ENCODE measurements at regions not wholly inside any gene's neighbourhood (a gene's known extent, or its start where the extent isn't known, plus 50 kb on each side); places are given as distances from the start of the nearest gene placed in this dataset.

- no peak overlapping the region for H3K27ac ChIP-seq (ENCODE audit: low read length)
- H3K79me2 ChIP-seq (ENCODE audit: low read length), result no peaks in the 10 kb centered on the region
- no peaks in the 10 kb centered on the region for H3K27me3 ChIP-seq (ENCODE audit: low read depth, low read length)
- H2AFZ ChIP-seq (ENCODE audit: low read depth, low read length), result no peak overlapping the region
- no peaks in the 10 kb centered on the region for H3K36me3 ChIP-seq (replicated peaks; ENCODE audit: low read depth, low read length)
- no peak for TF ChIP-seq CTCF (IDR thresholded peaks at IDR 0.05; ENCODE audit: low read depth, low read length)
- no peak for TF ChIP-seq EZH2phosphoT487 (IDR thresholded peaks at IDR 0.05; ENCODE audit: low read depth)
- no peaks in the 10 kb centered on the region for H4K20me1 ChIP-seq (ENCODE audit: insufficient read depth, low read length)
- H3K4me3 ChIP-seq (ENCODE audit: low read length), result no peak overlapping the region
- H3K4me2 ChIP-seq (ENCODE audit: low read length), result no peak overlapping the region
- peaks cover 2% of the 10 kb centered on the region for H3K9me3 ChIP-seq (ENCODE audit: insufficient read depth, low read length)
- H3K4me1 ChIP-seq (ENCODE audit: low read length), result peaks cover 13% of the 10 kb centered on the region
- no peak overlapping the region for H3K9ac ChIP-seq (ENCODE audit: low read length)
Measured at GRCh38 chr11:69233744-69234570, 60.0 kb upstream of the MYEOV start.

DNA sequence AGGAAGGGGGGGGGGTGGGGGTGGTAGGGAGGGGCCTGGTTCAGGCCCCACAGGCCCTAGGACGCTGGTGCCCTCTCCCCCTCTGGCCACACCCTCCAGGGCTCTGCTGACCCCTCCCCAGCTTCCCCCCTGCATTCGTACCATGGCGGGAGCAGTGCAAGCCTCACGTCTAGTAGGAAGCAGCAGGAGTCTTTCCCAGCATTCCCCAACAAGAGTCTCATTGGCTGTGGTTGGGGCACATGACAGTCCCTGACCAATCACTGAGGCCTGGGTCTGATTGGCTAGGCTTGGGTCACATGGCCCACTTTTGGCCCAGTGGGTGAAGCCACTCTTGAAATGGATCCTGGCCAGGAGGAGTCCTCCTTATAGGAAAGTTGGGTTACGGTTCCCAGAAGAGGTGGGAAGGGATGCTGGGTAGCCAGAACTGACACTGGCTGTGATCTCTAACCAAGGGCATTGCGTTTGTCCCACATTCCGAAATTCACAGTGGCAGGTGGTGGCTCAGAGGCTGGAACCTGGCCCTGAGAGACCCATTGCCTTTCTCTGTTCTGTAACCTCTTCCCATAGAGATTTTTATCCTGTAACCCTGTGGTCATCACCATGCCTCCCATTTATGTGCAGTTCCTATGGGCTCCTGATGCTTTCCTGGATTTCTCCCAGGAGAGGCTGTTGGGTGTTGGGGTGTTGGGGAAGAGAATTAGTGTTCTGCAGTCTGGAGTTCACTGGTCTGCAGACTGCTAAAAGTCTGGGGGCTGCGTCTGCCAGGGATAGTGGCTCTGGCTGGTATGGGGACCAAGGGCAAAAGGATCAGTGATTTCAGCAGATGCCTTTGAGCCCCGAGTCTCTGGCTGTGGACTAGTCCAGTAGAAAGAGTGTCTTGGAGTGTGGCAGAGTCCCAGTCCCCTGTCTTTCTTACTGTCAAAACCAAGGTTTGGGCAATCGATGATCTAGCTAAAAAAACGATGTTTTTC is 58.9 kb upstream of the MYEOV start:
- H3K4me1 ChIP-seq (ENCODE audit: low read length), result peaks cover 13% of the 10 kb centered on the region
- H3K9me3 ChIP-seq (ENCODE audit: insufficient read depth, low read length), result no peaks in the 10 kb centered on the region; the same call in 1 of the 2 replicates
- no peak for TF ChIP-seq EZH2phosphoT487 (IDR thresholded peaks at IDR 0.05; ENCODE audit: low read depth)
- no peak for TF ChIP-seq CTCF (IDR thresholded peaks at IDR 0.05; ENCODE audit: low read depth, low read length)
- no peak overlapping the region for H3K4me3 ChIP-seq (ENCODE audit: low read length)
- no peaks in the 10 kb centered on the region for H4K20me1 ChIP-seq (ENCODE audit: insufficient read depth, low read length)
- H3K27ac ChIP-seq (ENCODE audit: low read length), result no peak overlapping the region
- H3K9ac ChIP-seq (ENCODE audit: low read length), result no peak overlapping the region
- no peak overlapping the region for H3K4me2 ChIP-seq (ENCODE audit: low read length)
- no peaks in the 10 kb centered on the region for H3K79me2 ChIP-seq (ENCODE audit: low read length)
- no peak overlapping the region for H2AFZ ChIP-seq (ENCODE audit: low read depth, low read length)
- H3K36me3 ChIP-seq (replicated peaks; ENCODE audit: low read depth, low read length), result no peaks in the 10 kb centered on the region
- no peaks in the 10 kb centered on the region for H3K27me3 ChIP-seq (ENCODE audit: low read depth, low read length)

- H3K79me2 ChIP-seq (ENCODE audit: low read length), result no peaks in the 10 kb centered on the region
- H3K9ac ChIP-seq (ENCODE audit: low read length), result no peak overlapping the region
- no peak overlapping the region for H3K4me2 ChIP-seq (ENCODE audit: low read length)
- H2AFZ ChIP-seq (ENCODE audit: low read depth, low read length), result no peak overlapping the region
- peaks cover 23% of the 10 kb centered on the region for H3K4me1 ChIP-seq (ENCODE audit: low read length)
- H3K9me3 ChIP-seq (ENCODE audit: insufficient read depth, low read length), result no peaks in the 10 kb centered on the region
- no peaks in the 10 kb centered on the region for H3K36me3 ChIP-seq (replicated peaks; ENCODE audit: low read depth, low read length)
- no peak overlapping the region for H3K27ac ChIP-seq (ENCODE audit: low read length)
- TF ChIP-seq EZH2phosphoT487 (IDR thresholded peaks at IDR 0.05; ENCODE audit: low read depth) (no peak), CTCF (IDR thresholded peaks at IDR 0.05; ENCODE audit: low read depth, low read length) (no peak)
- no peaks in the 10 kb centered on the region for H3K27me3 ChIP-seq (ENCODE audit: low read depth, low read length)
- no peak overlapping the region for H3K4me3 ChIP-seq (ENCODE audit: low read length)
- no peaks in the 10 kb centered on the region for H4K20me1 ChIP-seq (ENCODE audit: insufficient read depth, low read length)
Measured at GRCh38 chr11:69238573-69239351, 55.2 kb upstream of the MYEOV start.
